GM19043 (cell line): ENCODE measurements at regions not wholly inside any gene's neighbourhood (a gene's known extent, or its start where the extent isn't known, plus 50 kb on each side); places are given as distances from the start of the nearest gene placed in this dataset.
A peak's percentile ranks its signal among the peaks of the same experiment; 100 is the strongest.
"Not testable (repeated sequence)": the region's sequence is repeated elsewhere in the genome, so short reads cannot be mapped to it uniquely, and the experiment has no call there.

Source experiments
- ATAC-seq: cut with Tn5 transposase; IDR thresholded peaks from one replicate; pipeline ENCODE4 v1.9.1; 2021; ENCODE audit warnings: low read depth; ENCODE audit not compliant: unreplicated experiment

DNA sequence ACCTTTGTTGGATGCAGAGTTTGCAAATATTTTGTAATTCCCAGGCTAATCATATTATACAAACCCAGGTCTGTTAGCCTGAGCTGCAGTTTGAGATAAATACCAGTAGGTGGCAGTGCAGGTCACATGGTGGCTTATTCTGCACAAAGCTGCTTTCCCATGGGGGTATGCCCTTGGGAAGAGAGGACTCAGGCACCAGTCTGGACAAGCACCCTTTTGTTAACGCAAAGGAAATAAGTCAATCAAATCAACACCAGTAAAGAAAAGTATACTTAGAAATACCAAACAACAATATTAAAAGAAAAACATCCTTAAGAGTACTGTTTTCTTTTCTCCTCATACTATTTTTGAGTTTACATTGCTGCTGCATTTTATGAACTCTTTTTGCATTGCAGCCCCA, 389.0 kb upstream of the ZFP42 start:
- ATAC-seq = peak; percentile 53

DNA sequence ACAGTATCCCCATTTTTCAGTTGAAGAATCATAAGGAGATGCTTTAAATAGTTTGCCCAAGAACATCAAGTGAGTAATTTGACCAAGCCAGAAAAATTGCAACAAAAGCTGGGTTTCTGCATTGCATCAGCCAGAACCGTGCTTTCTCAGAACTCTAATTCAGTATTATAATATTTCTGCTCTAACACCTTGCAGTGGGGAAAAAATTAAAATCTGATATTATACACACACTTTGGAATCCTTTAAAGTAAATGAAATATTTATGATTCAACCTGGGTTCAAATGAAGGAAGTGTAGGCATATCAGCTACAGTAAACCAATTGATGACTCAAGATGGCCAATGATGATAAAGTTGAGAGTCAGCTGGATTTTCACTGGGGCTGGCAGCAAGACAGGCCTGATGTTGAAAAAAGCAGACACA, 387.6 kb upstream of the ZFP42 start:
- ATAC-seq = no peak

DNA sequence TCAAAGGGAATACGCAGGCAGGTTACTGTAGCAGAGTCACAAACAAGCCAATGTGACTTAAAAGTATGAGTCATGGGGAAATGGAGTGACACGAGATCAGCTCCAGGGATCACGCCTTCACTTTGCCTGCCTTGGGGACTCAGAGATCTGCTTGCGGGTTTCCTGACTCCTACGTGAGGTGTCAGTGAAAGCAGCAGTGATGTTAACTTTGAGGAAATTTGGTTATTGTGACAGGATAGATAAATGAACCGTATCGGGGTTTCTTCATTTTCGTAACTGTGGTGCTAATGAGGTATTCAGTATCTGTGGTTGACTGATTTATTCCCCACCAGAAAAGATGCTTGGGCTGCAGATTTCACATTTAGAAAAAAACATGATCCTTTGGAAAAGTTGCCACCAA, 383.3 kb upstream of the ZFP42 start:
- ATAC-seq = no peak

DNA sequence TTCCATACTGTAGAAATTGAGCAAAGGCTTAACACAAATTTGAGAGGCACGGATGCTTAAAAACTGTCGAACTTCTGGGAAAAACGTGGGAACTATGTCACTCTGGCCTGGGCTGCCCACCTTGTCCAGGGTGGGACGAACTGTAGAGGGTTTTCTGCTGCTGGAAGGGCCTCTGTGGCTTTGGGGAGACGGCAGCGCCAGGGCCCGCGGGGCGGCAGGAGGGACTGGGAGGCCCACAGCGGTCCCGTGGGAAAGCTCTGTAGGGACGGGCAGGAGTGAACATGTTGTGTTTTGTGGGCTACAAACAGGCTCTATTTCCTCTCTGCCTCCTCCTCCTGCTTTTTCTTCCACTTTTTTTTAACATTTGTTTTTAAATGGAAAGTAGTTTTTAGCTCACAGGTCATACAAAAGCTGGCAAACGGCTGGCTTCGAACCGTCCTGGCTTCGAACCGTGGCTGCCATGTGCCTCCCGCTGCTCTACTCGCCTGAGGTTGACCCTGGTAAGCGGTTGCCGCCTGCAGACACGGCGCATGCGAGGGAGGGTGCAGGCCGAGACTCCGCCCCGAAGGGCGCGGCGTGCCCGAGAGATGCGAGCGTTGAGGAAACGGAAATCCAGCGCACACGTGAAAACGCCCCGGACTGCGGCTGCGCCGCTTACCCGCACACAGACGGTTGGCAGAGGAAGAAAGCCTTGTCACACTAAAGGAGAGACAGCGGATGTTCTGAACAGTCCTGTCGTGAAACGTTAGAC, 382.3 kb upstream of the ZFP42 start:
- ATAC-seq = no peak

DNA sequence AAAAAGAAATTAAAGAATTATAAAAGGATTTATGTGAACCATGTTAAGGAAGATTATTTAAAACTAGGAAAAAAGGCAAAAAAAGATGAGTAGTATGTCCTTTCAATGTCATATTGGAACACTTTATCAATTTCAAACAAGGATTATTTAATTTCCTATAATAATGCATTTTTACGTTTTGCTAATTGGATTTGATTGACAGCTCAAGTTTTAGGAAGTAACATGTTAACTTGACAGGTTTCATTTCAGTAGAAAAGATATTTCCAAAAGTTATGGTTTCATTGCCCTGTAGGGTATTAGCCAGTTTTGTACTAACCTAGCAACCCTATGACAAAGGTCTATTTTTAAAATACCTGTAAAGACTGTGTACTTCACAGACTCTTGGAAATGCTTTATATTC, 379.6 kb upstream of the ZFP42 start:
- no peak for ATAC-seq

DNA sequence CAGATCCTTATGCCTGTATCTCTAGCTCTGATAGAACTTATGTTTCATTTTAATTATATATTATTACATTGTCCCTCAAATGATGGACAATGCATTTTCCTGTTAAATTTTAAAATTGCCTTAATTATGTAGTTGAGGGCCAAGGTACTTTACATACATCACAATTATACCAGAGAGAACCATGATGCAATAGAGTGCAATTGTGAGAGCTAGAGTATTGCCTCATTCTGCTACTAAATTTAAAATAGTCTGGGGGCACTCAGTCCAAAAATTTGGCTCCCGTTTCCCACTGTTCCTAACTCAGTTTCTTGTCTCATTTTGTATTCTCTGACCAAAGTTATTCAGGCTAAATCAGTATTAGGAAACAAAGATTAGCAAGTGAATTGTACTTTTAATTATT, 378.5 kb upstream of the ZFP42 start:
- ATAC-seq = no peak

DNA sequence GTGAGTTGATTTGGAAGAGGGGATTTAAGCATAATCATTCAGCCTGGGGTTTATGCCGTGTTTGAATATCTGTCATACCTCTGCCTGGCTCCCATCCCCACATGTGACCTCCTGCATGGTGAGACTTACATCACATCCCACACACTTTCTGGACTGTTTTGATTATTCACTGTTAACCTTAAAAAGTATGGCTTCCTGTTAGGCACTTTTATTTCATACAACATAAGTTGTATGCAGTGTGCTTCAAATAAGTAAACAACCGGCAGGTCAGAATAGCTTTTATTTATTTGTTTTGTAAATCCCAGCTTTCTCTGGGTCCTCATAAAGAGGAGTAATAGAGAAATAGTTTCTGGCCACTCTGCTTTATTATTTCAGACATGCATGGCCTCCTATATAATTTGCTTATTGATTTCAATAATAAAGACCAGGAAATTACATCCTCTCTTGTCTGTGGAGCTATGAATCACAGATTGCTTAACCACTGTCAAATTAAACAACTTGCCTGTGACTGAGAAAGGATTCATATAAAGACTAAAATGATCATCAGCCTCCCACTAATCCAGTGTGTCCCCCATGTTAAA, 376.8 kb upstream of the ZFP42 start:
- ATAC-seq = no peak

DNA sequence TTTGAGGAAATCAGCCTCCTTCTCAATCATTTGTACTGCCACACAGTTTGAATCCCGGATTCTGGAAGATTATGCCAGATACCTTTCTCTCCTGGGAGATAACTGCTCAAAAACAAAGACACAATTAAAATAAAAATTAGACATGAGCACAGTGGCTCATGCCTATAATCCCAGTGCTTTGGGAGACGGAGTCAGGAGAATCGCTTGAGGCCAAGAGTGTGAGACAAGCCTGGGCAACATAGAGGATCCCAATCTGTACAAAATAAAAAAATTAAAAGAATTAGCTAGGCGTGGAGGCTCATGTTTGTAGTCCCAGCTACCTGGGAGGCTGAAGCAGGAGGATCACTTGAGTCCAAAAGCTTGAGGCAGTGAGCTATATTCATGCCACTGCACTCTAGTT, 376.3 kb upstream of the ZFP42 start:
- ATAC-seq = no peak

DNA sequence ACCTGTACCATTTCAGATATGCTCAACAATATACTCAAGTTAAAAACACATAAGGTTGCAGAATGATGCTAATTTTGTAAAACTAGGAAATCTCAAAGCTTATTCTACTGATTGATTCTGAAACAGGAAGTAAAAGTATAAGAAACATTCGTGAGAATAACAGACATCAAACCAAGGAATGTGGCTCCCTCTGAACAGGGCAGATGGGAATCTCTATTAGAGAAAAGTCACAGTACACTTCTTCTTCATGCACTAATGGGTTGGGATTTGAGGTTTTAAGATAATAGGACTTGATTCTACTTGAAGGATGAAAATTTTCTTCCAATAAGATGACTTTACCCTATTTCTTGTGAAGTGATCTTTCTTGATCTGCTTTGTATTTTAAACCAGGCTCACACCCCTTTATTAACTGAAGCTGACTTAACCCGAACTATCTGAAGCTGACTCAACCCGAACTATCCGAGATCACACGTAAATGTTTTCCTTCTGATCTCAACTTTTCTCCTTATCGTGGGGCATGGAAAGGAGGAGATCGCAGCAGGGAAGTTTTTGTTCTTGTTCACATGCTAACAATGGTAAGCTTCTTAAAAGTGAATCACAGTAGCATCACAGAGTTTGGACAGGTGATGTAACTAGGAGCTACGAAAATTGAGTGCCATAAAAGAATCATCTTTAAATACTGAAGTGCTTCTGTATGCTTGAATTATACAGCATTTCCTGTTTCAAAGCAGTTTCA, 363.1 kb upstream of the ZFP42 start:
- ATAC-seq = no peak

DNA sequence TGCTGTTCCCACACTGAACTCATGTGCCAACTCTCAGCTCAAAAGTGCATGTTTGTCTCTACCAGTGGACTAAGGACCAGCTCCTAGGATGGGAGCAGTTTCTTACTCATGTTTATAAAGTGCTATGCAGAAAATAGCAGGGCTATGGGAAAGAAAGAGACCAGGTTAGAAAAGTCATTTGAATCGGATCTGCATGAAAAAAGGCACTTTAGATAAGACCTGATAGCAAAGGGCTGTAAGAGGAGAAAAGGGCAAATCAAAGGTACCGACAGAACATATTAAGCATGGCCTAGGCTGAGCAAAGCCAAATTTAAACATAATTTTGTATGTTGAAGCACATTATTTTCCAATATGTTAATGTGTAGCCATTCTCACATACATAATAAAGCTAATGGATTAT, 362.3 kb upstream of the ZFP42 start:
- ATAC-seq = no peak

DNA sequence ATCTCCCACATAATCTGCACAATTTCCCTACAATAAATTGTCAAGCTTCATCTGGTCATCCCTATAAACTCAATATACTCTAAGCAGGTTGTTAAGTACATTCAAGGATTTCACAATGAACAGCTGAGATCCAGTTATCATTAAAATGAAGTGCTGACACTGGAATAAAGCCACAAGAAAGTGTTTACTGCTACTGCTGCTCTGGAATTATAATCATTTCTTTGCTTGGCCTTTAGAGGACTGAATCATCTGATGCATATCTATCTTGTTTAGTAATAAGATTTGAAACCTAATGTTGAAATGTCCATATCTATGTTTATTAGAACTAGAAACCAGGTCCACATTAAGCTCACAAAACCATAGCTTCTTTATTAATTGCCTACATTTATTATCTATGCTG, 338.6 kb upstream of the ZFP42 start:
- ATAC-seq = no peak

DNA sequence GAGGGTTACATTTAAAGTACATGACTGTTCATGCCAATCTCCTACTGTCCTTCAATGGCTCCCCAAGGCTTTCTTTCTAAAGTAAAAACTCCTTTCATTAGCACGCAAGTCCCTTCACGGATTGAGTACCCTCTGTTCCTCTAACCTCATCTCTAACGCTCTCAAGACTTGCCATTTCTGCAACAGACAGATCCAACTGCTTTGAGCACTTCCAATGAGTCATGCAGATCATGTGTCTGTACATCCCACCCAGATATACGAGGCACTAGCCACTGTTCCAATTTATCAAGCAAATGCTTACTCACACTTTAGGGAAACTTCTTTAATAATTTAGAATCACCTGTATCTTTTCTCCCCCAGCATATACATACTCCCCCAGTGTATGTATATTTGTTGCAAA, 332.5 kb upstream of the ZFP42 start:
- no peak for ATAC-seq

DNA sequence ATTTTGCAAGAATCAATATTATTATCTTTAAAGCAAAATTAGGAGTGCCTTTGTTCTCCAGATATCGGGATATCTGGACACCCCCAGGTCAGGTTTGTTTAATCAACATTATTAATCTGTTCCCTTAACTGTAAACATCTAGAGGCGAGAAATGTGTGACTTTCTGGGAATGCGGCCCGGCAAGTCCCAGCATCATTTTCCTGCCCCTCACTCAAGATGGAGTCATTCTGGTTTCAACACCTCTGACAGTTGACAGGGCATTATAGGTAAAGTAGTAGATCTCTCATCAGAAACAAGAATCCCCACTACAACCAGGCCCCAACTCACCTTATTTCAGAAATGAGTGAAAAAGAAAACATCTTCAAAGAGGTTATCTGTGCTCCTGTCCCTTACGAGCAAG, 331.6 kb upstream of the ZFP42 start:
- ATAC-seq = no peak

DNA sequence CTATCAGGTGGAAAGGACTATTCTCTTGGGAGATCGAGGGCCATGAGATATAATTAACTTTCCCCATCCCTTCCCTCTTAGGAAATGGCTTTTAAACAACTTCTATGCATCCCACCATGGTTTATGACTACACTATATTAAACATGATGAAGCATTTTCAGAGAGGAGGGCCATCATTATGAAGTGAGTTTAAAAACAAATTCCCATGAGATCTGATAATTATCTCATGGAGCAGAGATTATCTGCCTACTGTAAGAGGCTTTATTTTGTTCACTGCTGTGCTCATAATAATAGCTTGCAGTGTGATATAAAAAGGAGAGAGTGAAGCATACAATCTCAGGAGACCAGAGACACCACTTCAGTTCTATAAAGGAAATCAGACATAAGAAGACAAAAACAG, 330.5 kb upstream of the ZFP42 start:
- no peak for ATAC-seq

DNA sequence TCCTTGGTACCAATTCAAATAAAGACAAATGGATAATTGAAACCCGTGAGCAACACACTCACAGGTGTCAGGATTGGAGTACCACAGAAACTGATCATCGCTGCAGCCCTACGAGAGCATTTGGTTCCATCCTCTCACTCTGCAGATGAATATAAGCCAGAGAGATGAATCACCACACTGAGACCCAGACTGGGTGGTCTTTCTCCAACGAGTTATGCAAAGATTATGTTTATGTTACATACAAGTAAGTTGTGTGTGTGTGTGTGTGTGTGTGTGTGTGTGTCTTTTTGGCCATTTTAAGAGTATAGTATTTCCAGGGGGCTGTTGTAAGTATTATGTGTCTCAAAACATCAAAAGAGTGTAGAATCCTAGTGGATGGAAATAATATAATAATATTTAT, 329.5 kb upstream of the ZFP42 start:
- no peak for ATAC-seq

DNA sequence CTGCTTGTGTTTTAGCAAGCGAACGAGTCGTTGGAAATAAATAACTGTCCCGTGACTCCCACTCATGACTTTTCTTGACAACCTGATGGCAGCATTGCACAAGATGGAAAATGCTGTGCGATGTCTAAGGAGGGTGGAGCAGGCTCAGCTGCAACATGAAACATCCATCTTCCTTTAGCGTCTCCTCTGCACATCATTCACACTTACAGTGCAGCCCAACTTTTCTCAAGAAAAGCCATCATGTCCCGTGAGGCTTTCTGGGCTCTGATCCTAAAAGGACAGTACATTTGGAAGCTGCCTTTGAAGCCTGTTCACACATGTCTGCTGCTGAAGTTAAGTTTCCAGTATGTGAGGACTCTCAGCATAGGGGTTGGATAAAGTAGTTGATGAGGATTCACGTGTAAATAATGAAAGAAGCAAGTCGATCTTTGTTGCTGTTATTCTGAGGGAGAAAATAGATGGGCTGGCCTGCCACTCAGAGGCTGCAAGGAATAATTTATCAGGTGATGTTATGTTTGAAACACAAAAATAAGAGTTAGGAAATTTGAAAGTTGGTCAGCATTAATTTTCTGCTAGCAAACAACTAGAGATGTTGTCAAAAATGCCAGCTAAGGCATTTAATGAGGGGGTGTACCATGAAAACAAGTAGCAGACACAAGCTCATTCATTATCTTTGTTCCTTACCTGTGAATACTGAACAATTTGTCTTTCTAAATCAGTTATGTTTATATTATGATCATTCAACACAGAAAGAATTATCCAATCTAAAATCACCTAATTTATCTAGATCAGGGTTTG, 328.7 kb upstream of the ZFP42 start:
- ATAC-seq = no peak

DNA sequence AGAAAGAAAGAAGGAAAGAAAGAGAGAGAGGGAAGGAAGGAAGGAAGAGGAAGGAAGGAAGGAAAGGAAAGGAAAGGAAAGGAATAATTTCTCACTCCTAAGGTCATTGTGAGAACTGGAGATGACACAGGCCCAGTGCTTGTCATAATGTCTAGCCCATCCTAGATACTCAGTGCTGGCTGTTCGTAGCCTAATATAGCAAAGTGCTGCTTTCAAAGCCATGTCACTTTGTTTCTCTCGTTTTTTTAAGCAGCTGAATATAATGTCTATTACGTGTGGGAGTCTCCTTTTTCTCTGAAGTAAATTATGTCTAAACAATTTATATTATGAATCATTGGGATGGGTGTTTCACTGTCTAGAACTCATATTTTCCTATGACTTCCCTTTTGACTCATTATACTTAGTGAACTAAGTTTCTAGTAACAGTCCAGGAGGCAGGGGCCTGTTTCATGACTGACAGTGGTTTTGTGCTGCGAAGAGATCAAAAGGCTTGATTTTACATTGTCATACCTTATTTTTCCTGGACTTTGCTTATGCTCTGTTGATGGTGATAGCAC, 327.0 kb upstream of the ZFP42 start:
- ATAC-seq = no peak

DNA sequence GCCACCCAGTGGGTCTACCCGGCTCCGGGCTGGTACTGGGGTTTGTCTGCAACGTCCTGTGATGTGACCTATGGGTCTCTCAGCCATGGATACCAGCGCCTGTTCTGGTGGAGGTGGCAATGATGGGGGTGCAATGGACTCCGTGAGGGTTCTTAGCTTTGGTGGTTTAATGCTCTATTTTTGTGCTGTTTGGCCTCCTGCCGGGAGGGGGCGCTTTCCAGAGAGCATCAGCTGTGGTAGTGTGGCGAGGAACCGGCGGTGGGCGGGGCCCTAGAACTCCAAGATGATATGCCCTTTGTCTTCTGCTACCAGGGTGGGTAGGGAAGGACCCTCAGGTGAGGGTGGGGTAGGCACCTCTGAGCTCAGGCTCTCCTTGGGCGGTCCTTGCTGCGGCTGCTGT, 324.1 kb upstream of the ZFP42 start:
- not testable (repeated sequence) for ATAC-seq

DNA sequence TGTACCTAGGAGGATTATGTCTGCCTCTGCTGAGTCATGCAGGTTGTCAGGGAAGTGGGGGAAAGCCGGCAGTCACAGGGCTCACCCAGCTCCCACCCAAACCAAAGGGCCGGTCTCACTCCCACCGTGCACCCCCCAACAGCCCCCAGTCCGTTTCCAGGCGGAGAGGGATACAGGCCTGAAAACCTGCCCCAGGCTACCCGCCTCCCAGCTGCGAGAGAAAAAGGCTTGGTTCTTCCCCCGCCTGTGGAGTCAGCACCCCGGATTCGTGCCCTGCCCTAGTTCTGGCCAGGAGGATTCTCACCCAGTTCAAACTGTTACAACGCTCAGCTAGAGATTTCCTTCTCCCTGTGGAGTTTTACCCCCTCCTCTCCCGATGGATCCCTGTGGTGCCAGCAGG, 323.6 kb upstream of the ZFP42 start:
- not testable (repeated sequence) for ATAC-seq

DNA sequence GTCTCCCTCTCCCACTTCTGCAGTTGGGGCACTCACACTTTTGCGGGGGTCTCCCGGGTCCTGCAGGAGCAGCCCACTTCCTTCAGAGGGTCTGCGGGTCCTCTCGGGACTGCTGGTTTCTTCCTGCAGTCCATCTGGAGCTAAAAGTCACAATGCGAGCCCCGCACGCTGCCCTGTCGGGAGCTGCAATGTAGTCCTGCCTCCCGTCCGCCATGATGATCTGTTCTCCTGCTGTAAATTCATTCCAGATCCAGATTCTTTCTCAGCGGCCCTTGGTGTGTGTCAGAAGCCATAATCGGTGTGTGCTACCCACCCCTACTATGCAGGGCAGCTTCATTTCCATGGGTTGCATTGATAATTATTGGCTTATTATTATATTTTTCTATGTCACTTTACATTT, 323.0 kb upstream of the ZFP42 start:
- ATAC-seq = not testable (repeated sequence)

DNA sequence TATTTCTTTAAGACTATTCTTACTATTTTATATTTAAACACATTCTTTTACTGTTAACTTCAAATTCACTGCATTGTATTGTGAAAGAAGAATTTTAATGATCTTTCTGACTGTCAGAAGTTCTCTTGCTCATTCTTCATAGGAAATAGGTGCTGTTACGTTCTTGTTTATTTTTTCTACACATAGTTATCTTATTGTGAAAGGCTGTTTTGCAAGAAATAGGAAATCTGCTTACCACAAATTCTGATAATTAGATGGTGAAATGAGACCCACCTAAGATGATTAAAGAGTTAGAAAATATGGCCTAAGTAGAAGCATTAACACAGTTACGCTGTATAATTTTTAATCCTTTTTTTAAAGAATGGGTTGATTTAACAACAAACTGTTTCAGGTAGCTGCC, 316.1 kb upstream of the ZFP42 start:
- no peak for ATAC-seq
